ENCODE measurements at regions not wholly inside any gene's neighbourhood (a gene's known extent, or its start where the extent isn't known, plus 50 kb on each side); places are given as distances from the start of the nearest gene placed in this dataset.
A peak's percentile ranks its signal among the peaks of the same experiment; 100 is the strongest.

- no peak overlapping the region for H4K8ac ChIP-seq (ENCODE audit: low read depth, low read length)
- H3K4me2 ChIP-seq (ENCODE audit: low read length) = no peak overlapping the region
- H2BK15ac ChIP-seq (replicated peaks; ENCODE audit: low read depth) = no peak overlapping the region
- H3K23ac ChIP-seq (ENCODE audit: low read length) = no peak overlapping the region
- no peaks in the 10 kb centered on the region for H3K27me3 ChIP-seq (ENCODE audit: insufficient read depth, low read length, poor library complexity)
- H3K56ac ChIP-seq (ENCODE audit: low read length) = no peak overlapping the region
- no peaks in the 10 kb centered on the region for H3K36me3 ChIP-seq (ENCODE audit: control insufficient read depth, insufficient read depth, low read length)
- H3K79me2 ChIP-seq (ENCODE audit: control insufficient read depth, insufficient read depth, low read length) = no peaks in the 10 kb centered on the region
- H3K27ac ChIP-seq (ENCODE audit: low read depth, low read length) = no peak overlapping the region
- no peak overlapping the region for H2BK120ac ChIP-seq (ENCODE audit: low read depth, low read length)
- no peak overlapping the region for H3K9ac ChIP-seq (ENCODE audit: low read length)
- no peak overlapping the region for H3K4ac ChIP-seq (ENCODE audit: low read depth, low read length)
- DNase-seq = no peak
- no peak overlapping the region for H2BK5ac ChIP-seq (ENCODE audit: low read length)
- H3K4me3 ChIP-seq (ENCODE audit: low read length) = no peak overlapping the region
- H3K4me1 ChIP-seq (ENCODE audit: control insufficient read depth, low read depth, low read length) = no peaks in the 10 kb centered on the region
- H4K5ac ChIP-seq (ENCODE audit: low read length) = no peak overlapping the region
- H3K79me1 ChIP-seq (ENCODE audit: low read length) = no peaks in the 10 kb centered on the region
- H3K18ac ChIP-seq (ENCODE audit: low read length) = no peak overlapping the region
- no peak overlapping the region for H2AK5ac ChIP-seq (ENCODE audit: low read length)
Observed at GRCh38 chr11:26127336-26127735, 204.6 kb upstream of the ANO3 start.

GRCh38 chr11:26131406-26131805, 200.5 kb upstream of the ANO3 start:
- Histone ChIP-seq H3K18ac (ENCODE audit: low read length) (no peak overlapping the region), H4K8ac (ENCODE audit: low read depth, low read length) (no peak overlapping the region), H3K23ac (ENCODE audit: low read length) (no peak overlapping the region), H2BK15ac (replicated peaks; ENCODE audit: low read depth) (no peak overlapping the region), H2BK120ac (ENCODE audit: low read depth, low read length) (no peak overlapping the region), H3K27ac (ENCODE audit: low read depth, low read length) (no peak overlapping the region), H3K4me1 (ENCODE audit: control insufficient read depth, low read depth, low read length) (no peaks in the 10 kb centered on the region), H4K5ac (ENCODE audit: low read length) (no peak overlapping the region), H3K9ac (ENCODE audit: low read length) (no peak overlapping the region), H3K4me3 (ENCODE audit: low read length) (no peak overlapping the region), H3K4me2 (ENCODE audit: low read length) (no peak overlapping the region), H3K79me2 (ENCODE audit: control insufficient read depth, insufficient read depth, low read length) (no peaks in the 10 kb centered on the region), H3K56ac (ENCODE audit: low read length) (no peak overlapping the region), H3K27me3 (ENCODE audit: insufficient read depth, low read length, poor library complexity) (no peaks in the 10 kb centered on the region), H2AK5ac (ENCODE audit: low read length) (no peak overlapping the region), H3K4ac (ENCODE audit: low read depth, low read length) (no peak overlapping the region), H3K36me3 (ENCODE audit: control insufficient read depth, insufficient read depth, low read length) (no peaks in the 10 kb centered on the region), H3K79me1 (ENCODE audit: low read length) (no peaks in the 10 kb centered on the region), H2BK5ac (ENCODE audit: low read length) (no peak overlapping the region)
- no peak for DNase-seq

GRCh38 chr11:26134053-26134452, 197.9 kb upstream of the ANO3 start:
- H3K79me2 ChIP-seq (ENCODE audit: control insufficient read depth, insufficient read depth, low read length) = no peaks in the 10 kb centered on the region
- H2BK5ac ChIP-seq (ENCODE audit: low read length) = no peak overlapping the region
- no peak for DNase-seq
- H3K27ac ChIP-seq (ENCODE audit: low read depth, low read length) = no peak overlapping the region
- H3K4me1 ChIP-seq (ENCODE audit: control insufficient read depth, low read depth, low read length) = no peaks in the 10 kb centered on the region
- no peak overlapping the region for H4K8ac ChIP-seq (ENCODE audit: low read depth, low read length)
- no peak overlapping the region for H3K4ac ChIP-seq (ENCODE audit: low read depth, low read length)
- no peak overlapping the region for H3K4me2 ChIP-seq (ENCODE audit: low read length)
- H2AK5ac ChIP-seq (ENCODE audit: low read length) = no peak overlapping the region
- no peaks in the 10 kb centered on the region for H3K36me3 ChIP-seq (ENCODE audit: control insufficient read depth, insufficient read depth, low read length)
- WGBS (ENCODE audit: extremely low coverage, insufficient coverage, low lambda C conversion rate) = no CpG with 5 or more reads among the region's 1 CpG
- no peak overlapping the region for H2BK120ac ChIP-seq (ENCODE audit: low read depth, low read length)
- H3K18ac ChIP-seq (ENCODE audit: low read length) = no peak overlapping the region
- no peak overlapping the region for H3K9ac ChIP-seq (ENCODE audit: low read length)
- no peaks in the 10 kb centered on the region for H3K27me3 ChIP-seq (ENCODE audit: insufficient read depth, low read length, poor library complexity)
- H2BK15ac ChIP-seq (replicated peaks; ENCODE audit: low read depth) = no peak overlapping the region
- H3K79me1 ChIP-seq (ENCODE audit: low read length) = no peaks in the 10 kb centered on the region
- H3K4me3 ChIP-seq (ENCODE audit: low read length) = no peak overlapping the region
- H4K5ac ChIP-seq (ENCODE audit: low read length) = no peak overlapping the region
- no peak overlapping the region for H3K56ac ChIP-seq (ENCODE audit: low read length)
- no peak overlapping the region for H3K23ac ChIP-seq (ENCODE audit: low read length)

- H3K79me2 ChIP-seq (ENCODE audit: control insufficient read depth, insufficient read depth, low read length) = no peaks in the 10 kb centered on the region
- no peak overlapping the region for H2AK5ac ChIP-seq (ENCODE audit: low read length)
- no peak overlapping the region for H3K4me2 ChIP-seq (ENCODE audit: low read length)
- H2BK120ac ChIP-seq (ENCODE audit: low read depth, low read length) = no peak overlapping the region
- no peaks in the 10 kb centered on the region for H3K4me1 ChIP-seq (ENCODE audit: control insufficient read depth, low read depth, low read length)
- H3K9ac ChIP-seq (ENCODE audit: low read length) = no peak overlapping the region
- H3K79me1 ChIP-seq (ENCODE audit: low read length) = no peaks in the 10 kb centered on the region
- no peak overlapping the region for H2BK15ac ChIP-seq (replicated peaks; ENCODE audit: low read depth)
- H3K56ac ChIP-seq (ENCODE audit: low read length) = no peak overlapping the region
- no peak overlapping the region for H4K5ac ChIP-seq (ENCODE audit: low read length)
- no peaks in the 10 kb centered on the region for H3K27me3 ChIP-seq (ENCODE audit: insufficient read depth, low read length, poor library complexity)
- no peak overlapping the region for H4K8ac ChIP-seq (ENCODE audit: low read depth, low read length)
- WGBS (ENCODE audit: extremely low coverage, insufficient coverage, low lambda C conversion rate) = no CpG with 5 or more reads among the region's 6 CpGs
- H3K4me3 ChIP-seq (ENCODE audit: low read length) = no peak overlapping the region
- H2BK5ac ChIP-seq (ENCODE audit: low read length) = no peak overlapping the region
- no peak overlapping the region for H3K18ac ChIP-seq (ENCODE audit: low read length)
- no peak overlapping the region for H3K4ac ChIP-seq (ENCODE audit: low read depth, low read length)
- H3K27ac ChIP-seq (ENCODE audit: low read depth, low read length) = no peak overlapping the region
- H3K23ac ChIP-seq (ENCODE audit: low read length) = no peak overlapping the region
- peak; percentile 81 for DNase-seq
- no peaks in the 10 kb centered on the region for H3K36me3 ChIP-seq (ENCODE audit: control insufficient read depth, insufficient read depth, low read length)
Observed at GRCh38 chr11:26134481-26135355, 197.2 kb upstream of the ANO3 start.

- no peak overlapping the region for H3K27ac ChIP-seq (ENCODE audit: low read depth, low read length)
Observed at GRCh38 chr11:26137651-26138050, 194.3 kb upstream of the ANO3 start.

GRCh38 chr11:26142891-26143290, 189.0 kb upstream of the ANO3 start:
- H3K27me3 ChIP-seq (ENCODE audit: insufficient read depth, low read length, poor library complexity) = no peaks in the 10 kb centered on the region
- no peaks in the 10 kb centered on the region for H3K36me3 ChIP-seq (ENCODE audit: control insufficient read depth, insufficient read depth, low read length)
- no peak overlapping the region for H2BK15ac ChIP-seq (replicated peaks; ENCODE audit: low read depth)
- no peak overlapping the region for H3K18ac ChIP-seq (ENCODE audit: low read length)
- H3K79me2 ChIP-seq (ENCODE audit: control insufficient read depth, insufficient read depth, low read length) = no peaks in the 10 kb centered on the region
- H4K5ac ChIP-seq (ENCODE audit: low read length) = no peak overlapping the region
- no peak overlapping the region for H3K4me2 ChIP-seq (ENCODE audit: low read length)
- no CpG with 5 or more reads among the region's 1 CpG for WGBS (ENCODE audit: extremely low coverage, insufficient coverage, low lambda C conversion rate)
- H3K4me1 ChIP-seq (ENCODE audit: control insufficient read depth, low read depth, low read length) = no peaks in the 10 kb centered on the region
- peak; percentile 17 for DNase-seq
- H3K4me3 ChIP-seq (ENCODE audit: low read length) = no peak overlapping the region
- H3K56ac ChIP-seq (ENCODE audit: low read length) = no peak overlapping the region
- H3K27ac ChIP-seq (ENCODE audit: low read depth, low read length) = no peak overlapping the region
- no peak overlapping the region for H2BK5ac ChIP-seq (ENCODE audit: low read length)
- no peak overlapping the region for H3K9ac ChIP-seq (ENCODE audit: low read length)
- H3K23ac ChIP-seq (ENCODE audit: low read length) = no peak overlapping the region
- no peak overlapping the region for H2AK5ac ChIP-seq (ENCODE audit: low read length)
- H3K4ac ChIP-seq (ENCODE audit: low read depth, low read length) = no peak overlapping the region
- H2BK120ac ChIP-seq (ENCODE audit: low read depth, low read length) = no peak overlapping the region
- H3K79me1 ChIP-seq (ENCODE audit: low read length) = no peaks in the 10 kb centered on the region
- H4K8ac ChIP-seq (ENCODE audit: low read depth, low read length) = no peak overlapping the region

More at GRCh38 chr11:26137651-26138050, 194.3 kb upstream of the ANO3 start:
- H3K4ac ChIP-seq (ENCODE audit: low read depth, low read length) = no peak overlapping the region
- H3K27me3 ChIP-seq (ENCODE audit: insufficient read depth, low read length, poor library complexity) = no peaks in the 10 kb centered on the region
- H3K4me1 ChIP-seq (ENCODE audit: control insufficient read depth, low read depth, low read length) = no peaks in the 10 kb centered on the region
- H3K79me2 ChIP-seq (ENCODE audit: control insufficient read depth, insufficient read depth, low read length) = no peaks in the 10 kb centered on the region
- H3K4me3 ChIP-seq (ENCODE audit: low read length) = no peak overlapping the region
- H3K79me1 ChIP-seq (ENCODE audit: low read length) = no peaks in the 10 kb centered on the region
- H3K56ac ChIP-seq (ENCODE audit: low read length) = no peak overlapping the region
- no peak overlapping the region for H2AK5ac ChIP-seq (ENCODE audit: low read length)
- no CpG with 5 or more reads among the region's 2 CpGs for WGBS (ENCODE audit: extremely low coverage, insufficient coverage, low lambda C conversion rate)
- H3K18ac ChIP-seq (ENCODE audit: low read length) = no peak overlapping the region
- no peak overlapping the region for H2BK120ac ChIP-seq (ENCODE audit: low read depth, low read length)
- H3K36me3 ChIP-seq (ENCODE audit: control insufficient read depth, insufficient read depth, low read length) = no peaks in the 10 kb centered on the region
- DNase-seq = no peak
- H3K4me2 ChIP-seq (ENCODE audit: low read length) = no peak overlapping the region
- no peak overlapping the region for H4K8ac ChIP-seq (ENCODE audit: low read depth, low read length)
- no peak overlapping the region for H3K23ac ChIP-seq (ENCODE audit: low read length)
- no peak overlapping the region for H2BK5ac ChIP-seq (ENCODE audit: low read length)
- no peak overlapping the region for H2BK15ac ChIP-seq (replicated peaks; ENCODE audit: low read depth)
- no peak overlapping the region for H3K9ac ChIP-seq (ENCODE audit: low read length)
- no peak overlapping the region for H4K5ac ChIP-seq (ENCODE audit: low read length)

Data from mesendoderm (in vitro differentiated cells).